GM12872 (cell line): ENCODE measurements at regions not wholly inside any gene's neighbourhood (a gene's known extent, or its start where the extent isn't known, plus 50 kb on each side); places are given as distances from the start of the nearest gene placed in this dataset.

ENCODE experiments used
- CTCF ChIP-seq: IDR thresholded peaks from 3 replicates; pipeline ENCODE4 v1.5.1; 2011; ENCODE audit warnings: low read depth, mild to moderate bottlenecking, low read length, moderate library complexity; ENCODE audit not compliant: insufficient read depth

DNA sequence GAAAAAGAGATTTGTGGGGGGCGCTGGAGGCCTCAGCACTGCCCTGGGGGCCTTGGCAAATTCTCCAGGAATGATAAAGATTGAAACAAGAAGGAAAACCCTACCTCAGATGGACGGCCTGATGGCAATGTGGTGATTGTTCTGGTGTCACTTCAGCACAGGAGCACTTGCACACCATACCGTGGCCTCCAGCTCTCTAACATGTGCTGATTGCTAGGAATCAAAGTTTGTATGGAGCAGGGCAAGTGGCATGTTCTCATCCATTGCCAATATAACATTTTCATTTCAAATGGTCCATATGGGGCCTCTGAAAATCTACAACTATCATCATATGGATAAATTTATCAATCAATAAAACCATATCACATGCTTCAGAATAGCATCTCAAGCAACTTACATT lies 253.0 kb downstream of the DEPDC1B start:
- no peak for TF ChIP-seq CTCF

DNA sequence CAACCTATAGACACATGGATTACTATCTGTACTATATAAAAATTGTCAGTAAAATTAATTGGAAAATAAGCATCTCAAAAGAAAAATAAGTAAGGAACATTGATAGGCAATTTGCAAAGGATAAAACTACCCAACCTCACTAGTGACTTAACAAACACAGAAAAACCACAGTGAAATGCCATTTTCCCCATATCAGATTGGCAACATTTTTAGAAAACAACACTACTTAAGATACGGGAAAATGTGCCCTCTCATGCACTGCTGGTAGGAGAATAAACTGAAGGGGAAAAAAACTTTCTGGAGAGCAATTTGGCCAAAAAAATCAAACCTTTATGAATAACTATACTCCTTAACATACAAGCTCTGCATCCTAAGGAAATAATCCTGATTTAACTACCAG lies 254.0 kb downstream of the DEPDC1B start:
- TF ChIP-seq CTCF: no peak

DNA sequence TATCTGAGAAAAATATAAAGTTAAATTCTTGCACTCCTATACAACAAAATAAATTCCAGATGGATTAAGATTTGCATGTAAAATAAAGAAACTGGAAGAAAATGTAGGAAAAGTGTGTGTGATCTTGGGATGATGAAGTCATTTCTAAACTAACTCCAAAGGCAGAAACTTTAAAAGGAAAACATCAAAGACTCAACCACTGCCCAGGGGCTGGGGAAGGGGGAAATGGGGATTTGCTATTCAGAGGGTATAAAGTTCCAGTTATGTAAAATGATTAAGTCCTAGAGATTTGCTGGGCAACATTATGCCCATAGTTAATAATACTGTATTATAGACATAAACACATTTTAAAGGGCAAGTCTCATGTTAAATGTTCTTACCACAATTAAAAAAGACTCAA lies 254.5 kb downstream of the DEPDC1B start:
- TF ChIP-seq CTCF: no peak

DNA sequence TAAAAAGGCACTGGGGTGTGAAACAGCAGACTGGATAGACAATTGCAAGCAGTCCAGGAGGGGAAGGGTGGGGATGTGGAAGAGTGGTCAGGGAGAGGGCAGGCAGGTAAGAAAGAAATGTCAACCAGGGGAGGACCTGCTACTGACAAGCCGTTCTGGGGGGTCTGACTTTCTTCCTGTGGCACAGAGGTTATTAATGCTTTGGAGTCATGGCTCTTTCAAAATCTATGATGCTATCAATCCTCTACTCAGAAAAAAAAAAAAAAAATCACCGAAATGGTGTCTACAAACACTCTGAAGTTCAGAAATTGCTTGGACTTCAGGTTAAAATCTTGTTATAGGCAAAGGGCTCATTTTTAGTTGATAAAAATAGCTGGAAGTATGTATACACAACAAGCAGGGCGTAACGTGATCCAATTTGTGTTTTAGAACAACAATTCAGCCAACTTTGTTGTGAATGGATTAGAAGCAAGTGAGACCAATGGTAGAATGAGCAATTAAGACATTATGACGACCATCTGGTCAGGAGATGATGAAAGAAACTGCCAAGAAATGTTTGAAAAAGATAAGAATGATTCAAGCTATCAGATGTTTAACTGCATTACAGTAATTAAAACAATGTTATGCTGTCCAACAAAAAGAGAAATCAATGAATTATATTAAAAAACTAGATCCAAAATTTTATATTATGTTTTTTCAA lies 255.2 kb downstream of the DEPDC1B start:
- TF ChIP-seq CTCF: no peak

DNA sequence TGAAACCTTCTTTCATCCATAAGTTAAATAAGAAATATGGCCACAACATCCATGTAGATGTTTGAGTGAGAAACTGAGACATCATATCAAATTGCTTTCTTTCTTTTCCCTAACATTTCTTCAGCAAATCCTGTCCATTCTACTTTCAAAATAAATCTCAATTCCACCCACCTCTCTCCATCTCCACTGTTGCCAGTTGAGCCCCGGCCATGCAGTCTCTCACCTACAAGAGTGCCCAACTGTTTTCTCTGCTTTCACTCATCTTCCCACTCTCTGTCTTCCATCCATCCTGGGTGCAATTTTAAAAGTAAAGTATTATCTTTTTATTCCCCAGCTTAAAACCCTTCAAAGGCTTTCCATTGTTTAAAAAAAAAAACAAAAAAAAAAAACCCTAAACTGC lies 260.4 kb downstream of the DEPDC1B start:
- TF ChIP-seq CTCF: no peak

DNA sequence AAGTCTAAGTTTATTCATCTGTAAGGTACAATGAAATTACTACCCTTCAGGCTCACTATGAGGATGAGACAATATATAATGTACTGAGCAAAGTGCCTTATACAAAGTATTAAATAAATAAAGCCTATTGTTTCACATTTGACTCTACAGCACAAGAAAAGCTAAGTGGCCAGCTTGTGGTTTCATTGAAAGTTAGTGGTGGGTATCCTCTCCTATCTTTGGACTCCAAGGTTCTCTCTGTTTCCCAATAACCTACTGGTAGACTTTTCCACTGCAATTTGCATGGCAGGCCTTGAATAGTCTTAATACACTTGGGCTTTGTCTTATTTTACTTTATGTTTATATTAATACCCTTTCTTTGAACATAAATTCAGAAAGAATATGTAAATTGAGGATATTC lies 262.7 kb downstream of the DEPDC1B start:
- TF ChIP-seq CTCF: no peak

GRCh38 chr5:60436518-60436917 lies 263.4 kb downstream of the DEPDC1B start:
- no peak for TF ChIP-seq CTCF
